Motor neuron (in vitro differentiated cells): ENCODE measurements at regions not wholly inside any gene's neighbourhood (a gene's known extent, or its start where the extent isn't known, plus 50 kb on each side); places are given as distances from the start of the nearest gene placed in this dataset.

Experiments
- ATAC-seq, 8 experiments: fragments of 200-7000 bp; cut with Tn5 transposase; replicated peaks in 6 of 8; 2 replicates each; pipeline ENCODE4 v1.8.0; 2021; ENCODE audit warnings: mild to moderate bottlenecking in 8 of 8, moderate library complexity in 8 of 8
- H3K27ac ChIP-seq, 2 donors: fragments of 250-450 bp; sonication (Bioruptor Pico); 2 replicates each; pipeline ENCODE4 v1.9.0; 2021; ENCODE audit warnings: antibody characterized with exemption in 2 of 2, mild to moderate bottlenecking in 2 of 2, moderate library complexity in 1 of 2
- H3K4me1 ChIP-seq, 2 donors: fragments of 250-450 bp; sonication (Bioruptor Pico); replicated peaks in 1 of 2; 2 replicates each; pipeline ENCODE4 v1.6.1; 2021; ENCODE audit warnings: antibody characterized with exemption in 2 of 2, mild to moderate bottlenecking in 2 of 2, moderate library complexity in 1 of 2
- H3K4me3 ChIP-seq, 5 donors: fragments of 250-450 bp; sonication (Bioruptor Pico); 2 replicates each; pipeline ENCODE4 v1.9.0; 2021; ENCODE audit warnings: antibody characterized with exemption in 5 of 5, mild to moderate bottlenecking in 5 of 5, moderate library complexity in 4 of 5
- WGBS, 10 experiments: fragments of 450-650 bp; shearing (Covaris generic); methylation state at CpG; one replicate each; pipeline ENCODE4 v1.0.0; 2022; 5-methylcytosine and 5-hydroxymethylcytosine counted together
- in situ Hi-C, 9 experiments: fragments of 400-800 bp; cut with MboI; loops; one replicate each; pipeline ENCODE4 v1.15.0; 2021; ENCODE audit warnings: low sequenced_read_pairs in 9 of 9, low pct_unique_long_range_greater_than_20kb in 2 of 9; ENCODE audit not compliant: unreplicated experiment in 9 of 9

- WGBS, 10 experiments, result 17 to 100% (median 67%) methylated on average over 1 to 2 of the region's 2 CpGs; no CpG with 5 or more reads in 1 of the 10 experiments
- no peak for ATAC-seq
- in situ Hi-C loops, result loop anchor here in 1 of 9 experiments (25.0 kb wide), 1 partner anchor 91 kb away; the partner anchor contains the start of gene RUNX1
- H3K27ac ChIP-seq, result no peak overlapping the region
- no peaks in the 10 kb centered on the region for H3K4me1 ChIP-seq
- no peak overlapping the region for H3K4me3 ChIP-seq
These were observed 78.7 kb upstream of the RUNX1 start for GRCh38 chr21:35127851-35128250.

- WGBS, 10 experiments, result 0 to 60% (median 27%) methylated on average over 1 to 6 of the region's 6 CpGs
- in situ Hi-C loops, result loop anchor here in 1 of 9 experiments (25.0 kb wide), 1 partner anchor 90 kb away; the partner anchor contains the start of gene RUNX1
These were observed 77.9 kb upstream of the RUNX1 start for GRCh38 chr21:35127026-35127425.

GRCh38 chr21:35120631-35121180 lies 71.6 kb upstream of the RUNX1 start:
- WGBS, 10 experiments, result 88% methylated on average over 1 of the region's 4 CpGs; no CpG with 5 or more reads in 8 of the 10 experiments
- Histone ChIP-seq H3K4me1 (peaks cover 7 to 16% of the 10 kb centered on the region in 2 donors), H3K4me3 (no peak overlapping the region), H3K27ac (no peak overlapping the region)
- ATAC-seq, result no peak
- in situ Hi-C loops, result no loop called here

More at GRCh38 chr21:35127026-35127425, 77.9 kb upstream of the RUNX1 start:
- no peak overlapping the region for H3K27ac ChIP-seq
- no peak overlapping the region for H3K4me3 ChIP-seq
- H3K4me1 ChIP-seq, result no peaks in the 10 kb centered on the region
- peak in 3 of 8 experiments; percentile 95 to 97 (median 96) for ATAC-seq

- in situ Hi-C loops, result no loop called here
- no peak overlapping the region for H3K27ac ChIP-seq
- 18 to 85% (median 40%) methylated on average over 2 to 5 of the region's 5 CpGs; no CpG with 5 or more reads in 3 of the 10 experiments for WGBS, 10 experiments
- ATAC-seq, result peak in 7 of 8 experiments; percentile 38 to 96 (median 87)
- H3K4me1 ChIP-seq, result peaks cover 7 to 16% of the 10 kb centered on the region in 2 donors
- H3K4me3 ChIP-seq, result no peak overlapping the region
These were observed 70.5 kb upstream of the RUNX1 start for GRCh38 chr21:35119501-35120047.

- Histone ChIP-seq H3K4me3 (no peak overlapping the region), H3K4me1 (peaks cover 7 to 16% of the 10 kb centered on the region in 2 donors), H3K27ac (no peak overlapping the region)
- no peak for ATAC-seq
- in situ Hi-C loops, result no loop called here
- 67 to 100% (median 85%) methylated on average over 1 to 2 of the region's 2 CpGs; no CpG with 5 or more reads in 2 of the 10 experiments for WGBS, 10 experiments
These were observed 67.7 kb upstream of the RUNX1 start for GRCh38 chr21:35116777-35117176.

- in situ Hi-C loops, result no loop called here
- no peak overlapping the region for H3K27ac ChIP-seq
- ATAC-seq, result peak in 1 of 8 experiments; percentile 40
- H3K4me1 ChIP-seq, result no peaks in the 10 kb centered on the region
- 0 to 90% (median 56%) methylated on average over 1 to 2 of the region's 2 CpGs; no CpG with 5 or more reads in 2 of the 10 experiments for WGBS, 10 experiments
- no peak overlapping the region for H3K4me3 ChIP-seq
These were observed 64.0 kb upstream of the RUNX1 start for GRCh38 chr21:35113064-35113463.

- Histone ChIP-seq H3K4me1 (no peaks in the 10 kb centered on the region), H3K4me3 (no peak overlapping the region), H3K27ac (no peak overlapping the region)
- ATAC-seq, result no peak
- 40 to 79% (median 63%) methylated on average over 1 to 4 of the region's 4 CpGs; no CpG with 5 or more reads in 3 of the 10 experiments for WGBS, 10 experiments
- in situ Hi-C loops, result no loop called here
These were observed 62.3 kb upstream of the RUNX1 start for GRCh38 chr21:35111321-35111930.

- ATAC-seq, result no peak
- Histone ChIP-seq H3K4me1 (no peaks in the 10 kb centered on the region), H3K27ac (no peak overlapping the region), H3K4me3 (no peak overlapping the region)
- WGBS, 10 experiments, result 39 to 83% (median 75%) methylated on average over 2 to 3 of the region's 3 CpGs; no CpG with 5 or more reads in 1 of the 10 experiments
- in situ Hi-C loops, result no loop called here
These were observed 59.8 kb upstream of the RUNX1 start for GRCh38 chr21:35108887-35109286.

GRCh38 chr21:35107520-35107919 lies 58.4 kb upstream of the RUNX1 start:
- no peaks in the 10 kb centered on the region for H3K4me1 ChIP-seq
- 27 to 100% (median 79%) methylated on average over 2 to 6 of the region's 6 CpGs; no CpG with 5 or more reads in 2 of the 10 experiments for WGBS, 10 experiments
- in situ Hi-C loops, result no loop called here

GRCh38 chr21:35106246-35106835 lies 57.2 kb upstream of the RUNX1 start:
- H3K4me3 ChIP-seq, result no peak overlapping the region
- no peaks in the 10 kb centered on the region for H3K4me1 ChIP-seq
- ATAC-seq, result peak in 1 of 8 experiments; percentile 15
- H3K27ac ChIP-seq, result no peak overlapping the region
- WGBS, 10 experiments, result 53 to 100% (median 77%) methylated on average over 1 to 8 of the region's 11 CpGs; no CpG with 5 or more reads in 1 of the 10 experiments
- in situ Hi-C loops, result no loop called here

More at GRCh38 chr21:35107520-35107919, 58.4 kb upstream of the RUNX1 start:
- Histone ChIP-seq H3K27ac (no peak overlapping the region), H3K4me3 (no peak overlapping the region)
- no peak for ATAC-seq

- H3K4me3 ChIP-seq, result no peak overlapping the region
- no peak overlapping the region for H3K27ac ChIP-seq
- no peaks in the 10 kb centered on the region for H3K4me1 ChIP-seq
- WGBS, 10 experiments, result 56 to 89% (median 75%) methylated on average over 1 to 5 of the region's 8 CpGs; no CpG with 5 or more reads in 1 of the 10 experiments
- in situ Hi-C loops, result no loop called here
- ATAC-seq, result no peak
These were observed 53.6 kb upstream of the RUNX1 start for GRCh38 chr21:35102488-35103371.

GRCh38 chr21:35100349-35100811 lies 51.3 kb upstream of the RUNX1 start:
- in situ Hi-C loops, result no loop called here
- 37 to 100% (median 92%) methylated on average over 1 to 7 of the region's 8 CpGs for WGBS, 10 experiments
- Histone ChIP-seq H3K4me3 (no peak overlapping the region), H3K4me1 (no peaks in the 10 kb centered on the region), H3K27ac (no peak overlapping the region)
- ATAC-seq, result peak in 1 of 8 experiments; percentile 58
